ENCODE measurements at regions not wholly inside any gene's neighbourhood (a gene's known extent, or its start where the extent isn't known, plus 50 kb on each side); places are given as distances from the start of the nearest gene placed in this dataset.
A peak's percentile ranks its signal among the peaks of the same experiment; 100 is the strongest.
"Not testable (repeated sequence)": the region's sequence is repeated elsewhere in the genome, so short reads cannot be mapped to it uniquely, and the experiment has no call there.

GRCh38 chr2:183459466-183459865 is 335.2 kb downstream of the NUP35 start:
- Mint-ChIP-seq H3K36me3 (ENCODE audit: low read depth) (no peaks in the 10 kb centered on the region), H3K4me1 (peaks cover 12% of the 10 kb centered on the region), H3K4me3 (no peak overlapping the region), H3K27me3 (ENCODE audit: low read depth) (no peaks in the 10 kb centered on the region), H3K27ac (peak overlapping the region in 1 of 3 experiments; percentile 2), H3K9me3 (no peaks in the 10 kb centered on the region)
- TF ChIP-seq CTCF (IDR thresholded peaks at IDR 0.05; ENCODE audit: unreplicated experiment in 3 of 3), result no peak

- Mint-ChIP-seq H3K4me1 (peaks cover 7% of the 10 kb centered on the region), H3K9me3 (no peaks in the 10 kb centered on the region), H3K4me3 (no peak overlapping the region), H3K27ac (no peak overlapping the region), H3K27me3 (ENCODE audit: low read depth) (no peaks in the 10 kb centered on the region), H3K36me3 (ENCODE audit: low read depth) (no peaks in the 10 kb centered on the region)
- TF ChIP-seq CTCF (IDR thresholded peaks at IDR 0.05; ENCODE audit: unreplicated experiment in 3 of 3), result no peak
These were observed 339.6 kb downstream of the NUP35 start for GRCh38 chr2:183463821-183464220.

- no peak overlapping the region for H3K4me3 Mint-ChIP-seq
- no peaks in the 10 kb centered on the region for H3K27me3 Mint-ChIP-seq (ENCODE audit: low read depth)
- H3K27ac Mint-ChIP-seq, result no peak overlapping the region
- no peaks in the 10 kb centered on the region for H3K4me1 Mint-ChIP-seq
- TF ChIP-seq CTCF (IDR thresholded peaks at IDR 0.05; ENCODE audit: unreplicated experiment in 3 of 3), result no peak
- H3K9me3 Mint-ChIP-seq, result peaks cover 3% of the 10 kb centered on the region
- H3K36me3 Mint-ChIP-seq (ENCODE audit: low read depth), result no peaks in the 10 kb centered on the region
These were observed 340.8 kb downstream of the NUP35 start for GRCh38 chr2:183465048-183465447.

- Mint-ChIP-seq H3K27ac (no peak overlapping the region), H3K4me3 (no peak overlapping the region), H3K4me1 (no peaks in the 10 kb centered on the region), H3K27me3 (ENCODE audit: low read depth) (no peaks in the 10 kb centered on the region), H3K36me3 (ENCODE audit: low read depth) (no peaks in the 10 kb centered on the region), H3K9me3 (peaks cover 6% of the 10 kb centered on the region)
- TF ChIP-seq CTCF (IDR thresholded peaks at IDR 0.05; ENCODE audit: unreplicated experiment in 3 of 3), result no peak
These were observed 350.9 kb downstream of the NUP35 start for GRCh38 chr2:183474912-183475695.

- no peak for TF ChIP-seq CTCF (IDR thresholded peaks at IDR 0.05; ENCODE audit: unreplicated experiment in 3 of 3)
- Mint-ChIP-seq H3K9me3 (peaks cover 4% of the 10 kb centered on the region), H3K36me3 (ENCODE audit: low read depth) (no peaks in the 10 kb centered on the region), H3K4me3 (no peak overlapping the region), H3K27ac (no peak overlapping the region), H3K4me1 (no peaks in the 10 kb centered on the region), H3K27me3 (ENCODE audit: low read depth) (no peaks in the 10 kb centered on the region)
These were observed 352.2 kb downstream of the NUP35 start for GRCh38 chr2:183476490-183476889.

GRCh38 chr2:183477296-183477695 is 353.1 kb downstream of the NUP35 start:
- no peak for TF ChIP-seq CTCF (IDR thresholded peaks at IDR 0.05; ENCODE audit: unreplicated experiment in 3 of 3)
- H3K4me3 Mint-ChIP-seq, result no peak overlapping the region
- H3K9me3 Mint-ChIP-seq, result peaks cover 7% of the 10 kb centered on the region
- no peaks in the 10 kb centered on the region for H3K27me3 Mint-ChIP-seq (ENCODE audit: low read depth)
- no peak overlapping the region for H3K27ac Mint-ChIP-seq
- H3K4me1 Mint-ChIP-seq, result no peaks in the 10 kb centered on the region
- H3K36me3 Mint-ChIP-seq (ENCODE audit: low read depth), result no peaks in the 10 kb centered on the region

- not testable (repeated sequence) for H3K36me3 Mint-ChIP-seq (ENCODE audit: low read depth); H3K9me3 Mint-ChIP-seq; H3K4me3 Mint-ChIP-seq; H3K27me3 Mint-ChIP-seq (ENCODE audit: low read depth); H3K4me1 Mint-ChIP-seq; H3K27ac Mint-ChIP-seq
These were observed 354.8 kb downstream of the NUP35 start for GRCh38 chr2:183478941-183479595.

Data from nephron (organoid).